Suppressor macrophage treated with lipopolysaccharide for 1 hour (primary cell): ENCODE measurements at regions not wholly inside any gene's neighbourhood (a gene's known extent, or its start where the extent isn't known, plus 50 kb on each side); places are given as distances from the start of the nearest gene placed in this dataset.
"Not testable (repeated sequence)": the region's sequence is repeated elsewhere in the genome, so short reads cannot be mapped to it uniquely, and the experiment has no call there.

ENCODE experiments used
- DNase-seq, 3 donors: peaks; one replicate each; pipeline ENCODE4 v3.0.0-alpha.2; 2020 to 2022

DNA sequence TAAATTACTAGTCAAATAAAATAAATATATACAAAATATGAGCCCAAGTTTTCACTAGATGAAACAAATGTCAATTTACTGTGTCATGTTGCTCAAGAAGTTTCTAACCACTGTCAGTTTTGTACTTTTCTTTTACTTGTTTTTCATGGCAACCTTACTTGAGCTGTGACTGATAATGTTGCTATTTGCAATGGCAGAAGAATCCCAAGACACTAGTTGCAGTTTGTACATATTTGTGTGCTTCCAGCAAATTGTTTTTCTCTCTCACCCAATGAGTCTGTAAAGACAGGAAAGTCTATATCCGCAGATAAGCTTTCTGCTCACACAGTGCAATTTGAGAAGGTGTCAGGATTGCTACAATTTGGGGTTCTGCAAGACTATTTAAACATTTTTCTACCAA, 338.6 kb upstream of the PCSK5 start:
- no peak for DNase-seq

DNA sequence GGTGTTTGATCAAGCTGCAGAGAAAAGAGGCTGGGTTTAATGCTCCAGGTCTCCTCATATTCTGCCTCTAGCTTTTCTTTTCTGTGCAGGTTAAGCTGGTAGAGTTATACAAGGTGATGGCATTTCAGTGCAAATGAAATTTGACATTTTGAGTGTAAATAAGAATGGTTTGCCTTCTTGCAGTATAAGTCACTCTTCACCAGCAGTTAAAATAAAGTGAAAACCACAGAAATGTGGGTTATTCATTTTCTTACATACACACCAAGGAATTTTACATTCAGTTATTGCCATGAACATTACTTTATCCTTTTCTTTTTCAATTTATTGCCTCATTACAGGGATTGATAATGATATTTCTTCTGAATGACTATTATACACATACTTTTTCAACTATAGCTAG, 337.5 kb upstream of the PCSK5 start:
- no peak for DNase-seq

GRCh38 chr9:75566813-75567212, 323.7 kb upstream of the PCSK5 start:
- not testable (repeated sequence) for DNase-seq

DNA sequence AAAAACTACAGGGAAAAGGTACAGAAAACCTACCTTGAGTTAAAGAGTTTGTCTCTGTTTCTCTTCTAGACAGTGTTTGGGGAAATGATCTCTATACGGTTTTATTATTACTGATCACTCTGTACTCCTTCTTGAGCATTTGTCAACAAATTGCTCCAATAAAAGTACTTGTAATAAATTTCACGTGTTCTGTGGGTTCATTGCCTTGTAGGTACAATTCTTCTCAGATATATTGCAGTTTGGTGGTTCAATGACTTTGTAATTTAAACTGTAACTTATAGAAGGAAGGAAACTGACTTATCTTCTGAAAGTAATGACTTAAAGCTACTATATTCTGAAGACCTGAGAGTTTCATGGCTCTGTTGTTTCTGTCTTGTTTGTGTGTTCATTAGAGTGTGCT, 319.9 kb upstream of the PCSK5 start:
- DNase-seq = no peak

GRCh38 chr9:75574569-75574968, 315.9 kb upstream of the PCSK5 start:
- DNase-seq = no peak

- DNase-seq = no peak
Observed at GRCh38 chr9:75582870-75583269, 307.6 kb upstream of the PCSK5 start.

- peak in 1 of 3 donors; percentile 7 for DNase-seq
Observed at GRCh38 chr9:75588808-75589207, 301.7 kb upstream of the PCSK5 start.

GRCh38 chr9:75589497-75589896, 301.0 kb upstream of the PCSK5 start:
- DNase-seq = no peak

DNA sequence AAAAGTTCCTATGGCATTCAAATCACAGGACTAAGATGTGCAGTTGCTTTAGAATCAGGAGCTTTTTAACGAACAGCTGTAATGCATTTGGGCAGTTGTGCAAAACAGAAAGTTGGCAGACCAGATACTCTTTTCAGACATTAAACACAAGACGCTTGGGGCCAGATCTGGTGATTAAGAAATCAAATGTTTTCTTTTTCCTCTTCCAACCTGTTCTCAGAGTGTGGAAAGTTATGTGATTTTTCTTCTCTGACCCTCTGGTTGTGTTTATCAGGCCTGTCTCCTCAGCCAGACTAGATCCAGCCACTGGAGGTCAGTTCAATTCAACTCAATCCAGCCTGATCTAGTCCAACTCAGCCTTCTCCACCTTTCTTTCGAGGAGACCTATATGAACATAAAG, 298.5 kb upstream of the PCSK5 start:
- DNase-seq = no peak

DNA sequence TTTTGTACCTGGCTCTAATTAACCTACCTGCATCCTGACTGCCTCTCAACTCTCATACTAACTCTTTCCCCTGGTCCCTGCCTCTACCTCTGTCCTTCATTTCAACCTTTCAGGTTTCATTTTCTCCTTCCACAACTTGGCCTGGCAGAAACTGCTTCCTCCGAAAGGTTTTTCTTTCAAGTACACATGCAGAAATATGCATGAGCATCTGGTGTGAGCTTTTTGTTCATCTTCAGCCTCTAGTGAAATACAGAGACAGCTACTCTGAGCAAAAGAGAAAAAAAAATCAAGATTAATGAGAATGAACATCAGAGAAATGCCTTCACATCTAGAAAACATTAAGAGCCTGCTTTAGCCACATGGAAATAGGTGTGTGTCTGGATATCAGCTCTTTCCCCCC, 297.9 kb upstream of the PCSK5 start:
- no peak for DNase-seq

DNA sequence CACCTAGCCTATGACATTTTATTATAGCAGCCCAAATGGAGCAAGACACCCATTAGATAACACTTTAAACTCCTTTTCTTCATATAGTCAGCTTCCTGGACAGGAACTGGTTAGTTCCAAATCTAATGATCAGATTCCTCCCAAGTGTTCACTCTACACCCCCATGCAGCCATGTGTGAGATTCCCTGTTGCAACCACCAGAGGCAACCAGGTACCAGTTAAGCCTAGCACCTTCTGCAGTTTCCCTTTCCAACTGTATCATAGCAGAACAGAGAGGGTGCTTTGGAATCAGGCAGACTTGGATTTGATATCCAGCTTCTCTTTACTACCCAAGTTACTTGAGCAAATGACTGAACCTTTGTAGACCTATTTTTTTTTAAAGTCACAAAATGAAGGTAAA, 296.6 kb upstream of the PCSK5 start:
- no peak for DNase-seq

- no peak for DNase-seq
Observed at GRCh38 chr9:75599126-75599525, 291.3 kb upstream of the PCSK5 start.

- DNase-seq = no peak
Observed at GRCh38 chr9:75601280-75601679, 289.2 kb upstream of the PCSK5 start.

GRCh38 chr9:75602060-75602459, 288.4 kb upstream of the PCSK5 start:
- no peak for DNase-seq

- DNase-seq = peak; percentile 65 to 85 (median 82)
Observed at GRCh38 chr9:75604661-75605060, 285.8 kb upstream of the PCSK5 start.

GRCh38 chr9:75607521-75607920, 283.0 kb upstream of the PCSK5 start:
- DNase-seq = no peak

DNA sequence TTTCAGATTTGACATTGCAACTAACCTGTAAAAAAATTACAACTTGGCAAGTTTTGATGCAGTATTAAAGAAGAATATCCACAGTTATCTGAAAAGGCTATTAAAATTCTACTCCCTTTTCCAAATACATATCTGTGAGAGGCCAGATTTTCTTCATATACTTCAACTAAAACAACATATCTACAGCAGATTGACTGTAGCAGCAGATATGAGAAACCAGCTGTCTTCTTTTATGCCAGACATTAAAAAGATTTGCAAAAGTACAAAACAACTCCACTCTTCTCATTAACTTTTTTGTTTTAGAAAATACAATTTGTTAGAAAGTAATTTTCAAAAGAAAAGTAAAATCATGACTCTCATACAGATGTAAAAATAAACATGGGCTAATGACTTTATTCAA, 281.1 kb upstream of the PCSK5 start:
- no peak for DNase-seq

DNA sequence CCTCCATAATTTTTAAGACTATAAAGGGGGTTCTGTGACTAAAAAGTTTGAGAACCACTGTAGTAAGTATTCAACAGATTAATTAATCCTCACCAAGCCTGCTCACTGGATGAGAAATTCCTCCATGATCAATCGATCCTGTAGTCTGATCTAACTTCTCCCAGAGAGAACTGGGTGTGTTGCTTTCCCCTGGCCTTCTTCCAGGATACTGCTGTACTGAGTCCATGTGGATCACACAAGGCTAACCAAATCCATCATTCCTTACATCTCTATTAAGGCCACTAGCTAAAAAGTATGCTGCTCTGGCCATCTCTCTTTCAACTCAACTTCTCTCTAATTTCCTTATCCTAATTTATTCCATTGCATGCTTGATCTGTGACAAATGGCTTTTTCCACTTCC, 280.2 kb upstream of the PCSK5 start:
- no peak for DNase-seq

- no peak for DNase-seq
Observed at GRCh38 chr9:75612205-75612604, 278.3 kb upstream of the PCSK5 start.

DNA sequence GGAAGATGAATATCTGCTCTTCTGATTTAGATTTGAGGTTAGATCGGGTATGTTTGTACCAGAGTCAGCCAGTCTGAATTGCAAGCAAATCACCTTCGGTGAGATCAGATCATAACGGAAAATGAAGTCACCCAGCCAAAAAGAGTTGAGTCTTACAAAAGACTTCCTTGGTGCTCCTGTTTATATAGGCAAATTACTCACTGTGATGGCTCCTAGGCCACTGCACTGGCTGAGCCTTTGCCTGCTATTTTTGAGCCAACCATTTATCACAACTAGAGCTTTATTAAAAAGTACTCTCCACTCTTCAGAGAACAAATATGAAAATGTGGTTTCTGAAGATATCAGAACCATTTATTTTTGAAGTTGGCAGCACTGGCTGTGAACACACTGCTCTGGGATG, 277.7 kb upstream of the PCSK5 start:
- DNase-seq = no peak

DNA sequence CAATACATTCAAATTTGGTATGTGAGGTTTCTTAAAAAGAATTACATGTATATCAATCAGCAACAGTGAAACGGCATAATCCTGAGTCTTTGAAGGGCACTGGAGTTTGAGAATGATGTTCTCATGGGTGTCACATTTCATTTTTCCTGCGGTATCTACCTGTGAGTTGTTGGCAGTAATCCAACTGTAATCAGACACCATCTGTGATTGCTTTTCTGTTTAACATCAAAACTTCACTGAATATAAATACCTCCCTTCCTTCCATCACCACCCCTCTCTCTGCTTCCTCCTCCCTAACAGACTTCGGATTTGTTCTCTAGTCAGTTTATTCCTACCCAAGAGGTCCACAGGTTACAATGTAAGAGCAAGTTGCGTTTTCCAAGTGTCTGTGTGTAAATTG, 275.2 kb upstream of the PCSK5 start:
- DNase-seq = no peak

DNA sequence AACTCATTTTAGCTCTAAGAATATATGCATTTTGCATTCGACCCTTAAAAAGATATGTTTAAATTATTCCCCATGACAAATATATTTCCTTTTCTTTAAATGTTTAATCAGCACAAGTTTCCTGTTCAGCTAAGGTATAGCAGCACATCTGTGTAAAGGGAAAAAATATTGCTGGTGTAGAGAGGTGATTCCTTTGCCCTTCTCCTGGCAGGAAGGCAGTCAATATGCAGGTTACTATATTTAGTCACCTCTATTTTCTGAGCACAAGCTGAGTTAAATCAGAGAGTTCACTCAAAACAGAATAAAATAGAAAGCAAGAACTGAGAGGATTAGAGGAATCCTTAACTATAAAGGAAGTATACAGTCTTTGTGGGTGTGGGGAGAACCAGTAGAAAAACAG, 274.4 kb upstream of the PCSK5 start:
- no peak for DNase-seq

DNA sequence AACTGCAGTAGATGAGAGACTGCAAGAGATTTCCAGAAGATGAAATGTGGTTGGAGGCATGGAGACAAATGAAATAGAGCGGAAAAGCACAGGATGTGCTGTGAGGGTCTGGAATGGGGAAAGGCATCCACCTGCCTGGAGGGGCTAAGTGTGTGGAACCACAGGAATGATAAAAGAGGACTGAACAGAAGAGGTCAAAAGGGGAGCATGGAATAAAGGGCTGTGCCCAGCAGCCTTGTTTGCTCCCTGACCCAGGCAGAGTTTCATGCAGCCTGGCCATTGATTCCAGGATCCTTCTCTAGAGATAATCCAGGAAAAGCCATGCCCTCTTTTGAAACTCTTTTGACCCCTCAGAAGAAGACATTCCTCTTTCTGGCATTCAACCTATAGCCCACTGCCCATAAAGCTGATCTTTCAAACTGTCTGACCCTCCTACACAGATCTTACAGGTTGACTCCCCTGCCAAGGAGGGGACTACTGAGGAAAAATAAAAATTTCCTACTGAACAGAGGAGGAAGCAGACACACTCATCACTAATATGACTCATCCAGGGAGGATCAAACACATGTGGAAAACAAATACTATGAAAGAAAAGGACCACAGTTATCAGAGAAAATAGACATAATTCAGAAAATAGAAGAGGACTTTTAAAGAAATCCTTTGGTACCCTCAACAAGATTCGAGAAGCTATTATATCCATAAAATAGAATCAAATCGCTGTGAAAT, 273.5 kb upstream of the PCSK5 start:
- no peak for DNase-seq

DNA sequence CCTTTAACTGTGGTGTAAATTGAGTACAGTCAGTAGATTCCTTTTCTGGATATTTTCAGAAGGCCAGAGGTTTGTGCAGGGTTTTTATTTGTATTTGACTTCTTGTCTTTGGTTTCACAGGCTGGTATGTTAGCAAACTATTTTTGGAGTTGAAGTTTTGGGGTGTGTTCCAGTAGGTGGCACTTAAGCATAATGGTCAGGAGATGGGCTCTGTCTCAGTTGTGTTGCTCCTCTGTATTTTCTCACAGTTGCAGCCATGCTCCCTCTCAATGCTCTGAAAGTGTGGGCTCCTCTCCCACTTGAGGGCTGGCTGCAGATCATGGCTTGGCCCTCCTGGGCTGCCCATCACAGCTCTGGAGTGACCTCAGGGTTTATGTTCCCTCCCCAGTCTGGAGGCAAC, 267.0 kb upstream of the PCSK5 start:
- DNase-seq = no peak

- DNase-seq = no peak
Observed at GRCh38 chr9:75624998-75625397, 265.5 kb upstream of the PCSK5 start.

GRCh38 chr9:75626860-75627259, 263.6 kb upstream of the PCSK5 start:
- DNase-seq = peak in 1 of 3 donors; percentile 7
